ENCODE measurements at regions not wholly inside any gene's neighbourhood (a gene's known extent, or its start where the extent isn't known, plus 50 kb on each side); places are given as distances from the start of the nearest gene placed in this dataset.

- Histone ChIP-seq H3K36me3 (no peaks in the 10 kb centered on the region), H3K27me3 (ENCODE audit: insufficient read depth, low read depth, severe bottlenecking) (no peaks in the 10 kb centered on the region), H3K4me3 (ENCODE audit: low read depth, low read length) (no peak overlapping the region), H3K27ac (no peak overlapping the region), H3K9me3 (ENCODE audit: severe bottlenecking) (no peaks in the 10 kb centered on the region)
- no peak for DNase-seq
- no peak for TF ChIP-seq CTCF (IDR thresholded peaks at IDR 0.05; ENCODE audit: low read depth, low read length)
These were observed 58.7 kb upstream of the ATL2 start for GRCh38 chr2:38435775-38436174.

GRCh38 chr2:38434595-38434994, 57.5 kb upstream of the ATL2 start:
- no peak for TF ChIP-seq CTCF (IDR thresholded peaks at IDR 0.05; ENCODE audit: low read depth, low read length)
- Histone ChIP-seq H3K27me3 (ENCODE audit: insufficient read depth, low read depth, severe bottlenecking) (no peaks in the 10 kb centered on the region), H3K9me3 (ENCODE audit: severe bottlenecking) (no peaks in the 10 kb centered on the region), H3K27ac (no peak overlapping the region), H3K4me3 (ENCODE audit: low read depth, low read length) (no peak overlapping the region), H3K36me3 (no peaks in the 10 kb centered on the region)
- DNase-seq: no peak

GRCh38 chr2:38433607-38433975, 56.5 kb upstream of the ATL2 start:
- Histone ChIP-seq H3K27me3 (ENCODE audit: insufficient read depth, low read depth, severe bottlenecking) (no peaks in the 10 kb centered on the region), H3K27ac (no peak overlapping the region), H3K36me3 (no peaks in the 10 kb centered on the region), H3K9me3 (ENCODE audit: severe bottlenecking) (no peaks in the 10 kb centered on the region), H3K4me3 (ENCODE audit: low read depth, low read length) (no peak overlapping the region)
- no peak for TF ChIP-seq CTCF (IDR thresholded peaks at IDR 0.05; ENCODE audit: low read depth, low read length)
- no peak for DNase-seq

- no peak overlapping the region for H3K27ac ChIP-seq
- DNase-seq: peak; percentile 75
These were observed 55.9 kb upstream of the ATL2 start for GRCh38 chr2:38432820-38433606.

GRCh38 chr2:38430597-38431207, 53.6 kb upstream of the ATL2 start:
- Histone ChIP-seq H3K27me3 (ENCODE audit: insufficient read depth, low read depth, severe bottlenecking) (no peaks in the 10 kb centered on the region), H3K9me3 (ENCODE audit: severe bottlenecking) (no peaks in the 10 kb centered on the region), H3K4me3 (ENCODE audit: low read depth, low read length) (no peak overlapping the region), H3K27ac (no peak overlapping the region), H3K36me3 (no peaks in the 10 kb centered on the region)
- DNase-seq: no peak
- TF ChIP-seq CTCF (IDR thresholded peaks at IDR 0.05; ENCODE audit: low read depth, low read length): no peak

More at GRCh38 chr2:38432820-38433606, 55.9 kb upstream of the ATL2 start:
- no peak overlapping the region for H3K4me3 ChIP-seq (ENCODE audit: low read depth, low read length)
- TF ChIP-seq CTCF (IDR thresholded peaks at IDR 0.05; ENCODE audit: low read depth, low read length): no peak
- H3K9me3 ChIP-seq (ENCODE audit: severe bottlenecking): no peaks in the 10 kb centered on the region
- no peaks in the 10 kb centered on the region for H3K27me3 ChIP-seq (ENCODE audit: insufficient read depth, low read depth, severe bottlenecking)
- H3K36me3 ChIP-seq: no peaks in the 10 kb centered on the region
